Limb (tissue), 2 donors: ENCODE measurements at regions not wholly inside any gene's neighbourhood (a gene's known extent, or its start where the extent isn't known, plus 50 kb on each side); places are given as distances from the start of the nearest gene placed in this dataset.

Experiments
- DNase-seq, 2 donors: peaks; one replicate each; pipeline ENCODE4 v3.0.0-alpha.2; 2016; ENCODE audit errors: extremely low spot score in 2 of 2

GRCh38 chr3:157810924-157811718 lies 295.1 kb downstream of the SHOX2 start:
- DNase-seq: no peak

GRCh38 chr3:157807280-157807679 lies 298.9 kb downstream of the SHOX2 start:
- DNase-seq: no peak

DNA sequence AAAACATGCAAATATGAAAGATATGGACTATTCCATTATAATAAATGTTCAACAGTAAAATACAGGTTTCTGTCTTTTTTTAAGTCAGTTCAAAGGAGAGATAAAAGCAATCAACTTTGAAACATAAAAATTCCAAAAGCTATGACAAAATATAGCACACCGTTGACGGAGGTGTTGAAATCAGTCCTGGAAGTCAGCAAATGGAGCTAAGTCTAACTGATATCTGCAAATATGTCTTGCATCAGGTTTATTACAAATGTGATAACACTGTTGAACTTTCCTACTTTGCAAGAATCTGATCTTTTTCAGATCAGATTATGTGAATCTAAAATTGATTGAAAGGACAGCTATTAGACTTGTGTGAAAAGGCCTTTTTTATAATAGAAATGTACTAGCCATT lies 300.7 kb downstream of the SHOX2 start:
- no peak for DNase-seq

GRCh38 chr3:157794771-157795170 lies 291.6 kb upstream of the VEPH1 start:
- no peak for DNase-seq

DNA sequence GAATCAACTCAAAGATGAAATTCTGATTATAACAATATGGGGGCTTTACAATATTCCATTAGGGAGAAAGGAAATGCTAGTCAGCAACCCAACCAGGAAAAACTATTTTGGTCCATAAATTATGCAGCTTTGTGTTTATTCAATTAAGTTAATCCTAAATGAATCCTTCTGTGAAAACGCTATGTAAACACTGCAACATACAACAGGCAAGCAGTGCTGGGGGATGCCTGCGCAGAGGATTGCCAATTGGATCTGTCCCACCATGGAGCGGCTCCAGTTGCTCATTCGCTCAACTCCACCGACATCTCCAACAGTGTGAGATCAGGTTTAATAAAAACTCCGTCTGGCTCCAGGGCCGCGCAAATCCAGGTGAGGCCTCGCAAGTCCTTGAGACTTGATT lies 290.5 kb upstream of the VEPH1 start:
- peak; percentile 54 to 55 for DNase-seq

DNA sequence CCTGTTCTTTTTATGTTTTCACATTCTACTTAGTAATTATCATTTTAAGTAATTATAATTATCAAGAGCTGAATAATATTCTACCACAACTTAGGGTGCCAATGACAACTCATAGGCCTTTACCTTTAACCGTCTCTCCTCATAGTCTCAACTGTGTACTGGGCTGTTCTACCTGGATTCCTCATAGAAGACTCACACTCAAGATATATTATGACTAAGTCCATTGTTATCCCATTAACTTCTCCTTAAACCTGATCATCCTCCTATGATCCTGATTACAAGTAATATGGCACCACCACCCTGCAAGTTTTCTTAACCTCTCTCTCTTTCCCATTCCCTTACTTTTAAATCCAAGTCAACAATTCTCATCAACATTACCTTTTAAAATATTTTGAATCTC lies 285.9 kb upstream of the VEPH1 start:
- no peak for DNase-seq

DNA sequence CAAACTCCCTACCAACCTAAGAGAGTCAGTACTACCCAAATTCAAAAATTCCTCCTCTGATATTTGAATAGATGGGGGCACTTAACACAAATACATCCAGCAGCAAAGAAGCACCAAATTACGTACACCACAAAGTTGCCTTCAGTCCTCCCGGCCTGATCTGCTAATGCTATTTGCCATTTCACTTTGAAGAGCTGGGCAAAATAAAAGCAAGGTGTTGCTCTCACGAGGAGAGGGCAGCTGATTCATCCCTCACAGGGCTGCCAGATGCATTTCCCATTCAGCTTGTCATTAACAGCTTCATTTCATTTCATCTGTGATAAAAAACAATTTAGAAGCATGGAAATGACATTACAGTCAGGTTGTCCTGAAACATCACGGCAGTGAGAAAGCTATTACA lies 283.4 kb upstream of the VEPH1 start:
- DNase-seq: no peak

- peak in 1 of 2 donors; percentile 75 for DNase-seq
These were observed 283.0 kb upstream of the VEPH1 start for GRCh38 chr3:157786211-157786610.

GRCh38 chr3:157785102-157785826 lies 282.0 kb upstream of the VEPH1 start:
- peak in 1 of 2 donors; percentile 29 for DNase-seq

DNA sequence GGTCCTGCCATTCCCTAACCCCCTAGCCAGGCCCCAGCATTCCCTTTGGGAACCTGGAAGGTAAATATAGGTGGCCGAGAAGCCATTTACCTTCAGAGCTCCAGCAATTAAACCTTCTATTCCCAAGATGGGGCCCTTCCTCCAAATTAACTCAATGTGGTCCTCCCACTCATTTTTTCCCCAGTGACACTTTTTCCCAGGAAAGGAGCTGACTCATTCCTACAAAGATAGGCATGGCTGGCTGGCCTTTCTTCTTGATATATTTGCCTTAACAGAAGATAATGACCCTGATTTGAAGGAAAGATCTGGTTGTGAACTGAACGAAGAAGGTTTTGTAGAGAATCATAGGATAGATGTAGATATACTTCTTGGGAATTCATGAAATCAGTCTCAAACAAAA lies 279.0 kb upstream of the VEPH1 start:
- DNase-seq: no peak

GRCh38 chr3:157776861-157777260 lies 273.6 kb upstream of the VEPH1 start:
- no peak for DNase-seq

DNA sequence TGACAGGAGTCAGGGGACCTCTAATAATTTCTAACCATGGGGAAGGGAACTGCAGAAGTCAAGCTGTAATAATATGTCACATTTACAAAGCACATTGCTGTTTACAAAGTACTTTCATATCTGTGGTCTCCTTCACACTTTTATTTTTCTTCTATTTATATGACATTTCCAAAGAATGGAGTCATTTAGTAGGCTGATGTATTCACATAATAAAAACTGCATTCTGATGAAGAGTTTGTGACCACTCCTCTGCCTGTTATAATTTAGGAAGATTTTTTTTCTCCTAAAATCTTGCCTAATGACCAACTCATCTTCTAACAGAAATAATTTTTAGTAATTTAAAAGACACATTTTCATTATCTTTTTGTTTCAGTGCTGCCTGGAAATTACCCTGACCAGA lies 272.2 kb upstream of the VEPH1 start:
- DNase-seq: no peak

GRCh38 chr3:157769378-157769777 lies 266.2 kb upstream of the VEPH1 start:
- DNase-seq: no peak

DNA sequence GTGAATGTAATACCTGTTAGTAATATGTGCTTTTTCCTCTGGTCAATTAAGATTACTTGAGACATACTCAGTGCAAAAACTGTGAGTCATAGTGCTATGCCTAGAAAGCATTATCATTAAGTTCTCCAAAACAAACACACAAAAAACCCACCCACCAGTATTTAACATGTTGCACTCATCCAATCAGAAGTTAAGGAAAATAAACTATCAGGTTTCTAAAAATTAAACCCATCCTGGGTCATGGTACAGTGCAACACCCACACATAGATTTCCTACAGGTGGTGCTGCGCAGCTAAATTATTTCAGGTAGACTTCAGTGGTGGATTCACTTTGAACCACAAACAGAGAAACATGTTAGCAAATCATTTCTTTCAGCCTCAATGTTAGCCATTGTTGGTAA lies 264.4 kb upstream of the VEPH1 start:
- DNase-seq: no peak

DNA sequence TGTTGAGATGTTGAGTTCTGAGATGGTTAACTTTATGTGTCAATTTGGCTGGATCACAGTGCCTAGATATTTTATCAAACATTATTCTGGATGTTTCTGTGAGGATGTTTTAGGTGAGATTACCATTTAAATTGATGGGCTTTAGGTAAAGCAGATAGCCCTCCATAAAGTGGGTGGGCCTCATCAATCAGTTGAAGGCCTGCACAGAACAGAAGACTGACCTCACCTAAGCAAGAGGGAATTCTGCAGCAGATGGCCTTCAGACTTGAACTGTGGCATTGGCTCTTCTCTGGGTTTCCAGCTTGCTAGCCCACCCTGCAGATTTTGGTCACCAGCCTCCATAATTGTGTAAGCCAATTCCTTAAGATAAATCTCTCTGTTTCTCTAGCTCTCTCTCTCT lies 260.4 kb upstream of the VEPH1 start:
- no peak for DNase-seq

DNA sequence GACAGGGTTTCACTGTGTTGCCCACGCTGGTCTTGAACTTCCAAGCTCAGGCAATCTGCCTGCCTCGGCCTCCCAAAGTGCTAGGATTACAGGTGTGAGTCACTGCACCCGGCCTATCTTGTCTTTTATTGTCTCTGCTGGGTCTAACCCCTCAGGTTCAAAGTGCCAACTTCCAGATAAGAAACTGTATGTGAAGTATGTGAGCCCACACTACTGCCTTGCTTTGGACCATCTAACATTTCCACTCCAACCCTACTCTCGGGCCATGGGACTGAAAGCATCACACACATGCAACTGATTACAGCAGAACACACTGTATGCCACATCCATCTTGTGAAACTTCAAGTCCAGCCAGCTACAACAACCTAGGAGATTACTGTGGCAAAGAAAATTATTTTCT lies 256.1 kb upstream of the VEPH1 start:
- DNase-seq: no peak

DNA sequence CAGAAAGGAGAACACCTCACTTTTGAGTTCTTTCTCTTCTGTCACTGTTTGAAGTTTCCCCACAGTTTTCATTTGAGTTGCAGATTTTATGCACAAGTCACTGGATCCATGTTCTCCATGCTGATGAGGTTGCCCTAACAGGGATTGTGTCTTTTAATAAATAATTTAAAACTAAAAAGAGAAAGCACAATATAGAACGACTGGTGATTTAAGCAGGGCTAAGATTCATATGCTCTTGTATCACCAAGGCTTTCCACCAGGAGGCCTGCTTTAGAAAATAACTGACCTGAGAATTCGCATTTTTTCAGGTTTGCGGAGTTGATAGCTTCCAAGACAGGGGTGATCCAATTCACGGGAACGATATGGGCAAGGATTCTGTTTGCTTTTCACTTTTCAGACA lies 252.0 kb upstream of the VEPH1 start:
- no peak for DNase-seq

GRCh38 chr3:157754451-157754850 lies 251.2 kb upstream of the VEPH1 start:
- DNase-seq: peak in 1 of 2 donors; percentile 25

DNA sequence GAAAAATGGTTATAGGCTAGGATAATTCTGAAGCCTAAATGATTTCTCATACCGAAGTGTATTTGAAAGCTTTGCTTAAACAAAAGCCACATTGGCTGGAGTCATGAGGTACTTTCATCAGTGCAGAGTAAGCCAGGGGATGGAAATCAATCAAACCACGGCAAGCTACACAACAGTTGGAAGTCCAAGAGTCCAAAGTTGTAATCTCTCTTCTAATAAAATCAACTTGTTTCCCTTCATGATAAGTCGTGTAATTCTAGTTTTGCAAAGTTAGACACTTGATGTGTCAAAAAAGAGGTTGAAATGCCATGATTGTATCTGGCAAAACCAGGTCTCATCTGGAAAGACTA lies 250.5 kb upstream of the VEPH1 start:
- no peak for DNase-seq

- no peak for DNase-seq
These were observed 250.0 kb upstream of the VEPH1 start for GRCh38 chr3:157752956-157753786.

DNA sequence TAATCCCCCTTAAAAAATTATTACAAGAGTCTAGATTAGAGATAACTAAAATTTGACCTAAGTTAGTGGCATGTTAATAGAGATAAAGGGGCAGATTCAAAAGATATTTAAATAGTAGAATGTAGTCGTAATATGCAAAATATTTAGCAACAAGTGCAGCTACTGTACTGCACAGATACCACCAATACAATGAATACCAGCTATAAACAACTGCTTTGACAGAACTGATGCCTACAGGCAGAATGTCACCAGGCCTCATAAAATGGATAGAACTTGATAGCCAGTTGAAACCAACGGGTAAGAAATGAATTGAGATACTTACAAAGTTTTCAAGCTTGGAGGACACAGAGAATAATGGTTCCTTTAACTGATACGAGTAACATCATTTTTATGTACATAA lies 249.3 kb upstream of the VEPH1 start:
- no peak for DNase-seq

GRCh38 chr3:157751386-157751785 lies 248.2 kb upstream of the VEPH1 start:
- DNase-seq: no peak
